Fibroblast of the aortic adventitia (primary cell): ENCODE measurements at regions not wholly inside any gene's neighbourhood (a gene's known extent, or its start where the extent isn't known, plus 50 kb on each side); places are given as distances from the start of the nearest gene placed in this dataset.

Source experiments
- DNase-seq: peaks from one replicate; pipeline ENCODE4 v3.0.0-alpha.2; 2010; ENCODE audit warnings: low read depth
- H3K4me3 ChIP-seq: 2 replicates; pipeline ENCODE4 v1.5.1; 2011; ENCODE audit warnings: low read depth, mild to moderate bottlenecking, control low read depth, low read length, moderate library complexity
- TF ChIP-seq, protein P1 (sequence below): IDR thresholded peaks from 2 replicates; pipeline ENCODE4 v1.5.1; 2011; ENCODE audit warnings: mild to moderate bottlenecking, low read length, control low read depth, inconsistent platforms; ENCODE audit not compliant: insufficient read depth

DNA sequence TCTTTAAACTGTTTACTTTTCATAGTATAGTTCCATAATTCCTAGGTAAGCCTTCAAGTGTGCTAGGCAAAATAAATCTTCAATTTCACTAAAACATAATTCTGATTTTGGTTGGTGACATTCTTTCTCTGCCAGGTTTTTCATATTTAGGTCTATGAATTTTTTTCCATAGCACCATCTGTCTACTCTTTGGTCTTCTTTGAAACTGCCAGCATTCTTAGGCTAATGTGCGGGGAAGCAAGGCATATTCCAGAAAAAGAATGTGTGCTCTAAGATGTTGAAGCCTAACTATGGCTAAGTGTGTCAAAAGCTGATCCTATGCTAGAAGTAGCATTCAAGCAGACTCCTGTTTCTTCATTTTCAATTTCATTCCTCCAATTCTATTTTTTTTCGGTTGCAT lies 213.9 kb upstream of the C11orf87 start:
- DNase-seq = no peak
- no peak overlapping the region for H3K4me3 ChIP-seq
- TF ChIP-seq, protein P1, sequence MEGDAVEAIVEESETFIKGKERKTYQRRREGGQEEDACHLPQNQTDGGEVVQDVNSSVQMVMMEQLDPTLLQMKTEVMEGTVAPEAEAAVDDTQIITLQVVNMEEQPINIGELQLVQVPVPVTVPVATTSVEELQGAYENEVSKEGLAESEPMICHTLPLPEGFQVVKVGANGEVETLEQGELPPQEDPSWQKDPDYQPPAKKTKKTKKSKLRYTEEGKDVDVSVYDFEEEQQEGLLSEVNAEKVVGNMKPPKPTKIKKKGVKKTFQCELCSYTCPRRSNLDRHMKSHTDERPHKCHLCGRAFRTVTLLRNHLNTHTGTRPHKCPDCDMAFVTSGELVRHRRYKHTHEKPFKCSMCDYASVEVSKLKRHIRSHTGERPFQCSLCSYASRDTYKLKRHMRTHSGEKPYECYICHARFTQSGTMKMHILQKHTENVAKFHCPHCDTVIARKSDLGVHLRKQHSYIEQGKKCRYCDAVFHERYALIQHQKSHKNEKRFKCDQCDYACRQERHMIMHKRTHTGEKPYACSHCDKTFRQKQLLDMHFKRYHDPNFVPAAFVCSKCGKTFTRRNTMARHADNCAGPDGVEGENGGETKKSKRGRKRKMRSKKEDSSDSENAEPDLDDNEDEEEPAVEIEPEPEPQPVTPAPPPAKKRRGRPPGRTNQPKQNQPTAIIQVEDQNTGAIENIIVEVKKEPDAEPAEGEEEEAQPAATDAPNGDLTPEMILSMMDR = no peak

DNA sequence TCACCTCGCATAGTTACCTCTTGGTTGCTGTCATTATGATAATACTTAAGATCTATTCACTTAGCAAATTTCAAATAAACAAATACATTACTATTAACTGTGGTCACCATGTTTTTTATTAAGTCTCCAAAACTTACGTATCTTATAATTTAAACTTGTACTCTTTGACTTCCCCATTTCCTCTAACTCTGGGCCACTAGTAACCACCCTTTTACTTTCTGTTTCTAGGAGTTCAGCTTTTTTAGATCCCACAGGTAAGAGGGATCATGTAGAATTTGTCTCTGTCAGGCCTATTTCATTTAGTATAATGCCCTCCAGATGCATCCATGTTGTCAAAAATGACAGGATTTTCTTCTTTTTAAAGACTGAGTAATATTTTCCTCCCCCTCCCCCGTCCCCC lies 212.4 kb upstream of the C11orf87 start:
- no peak overlapping the region for H3K4me3 ChIP-seq

DNA sequence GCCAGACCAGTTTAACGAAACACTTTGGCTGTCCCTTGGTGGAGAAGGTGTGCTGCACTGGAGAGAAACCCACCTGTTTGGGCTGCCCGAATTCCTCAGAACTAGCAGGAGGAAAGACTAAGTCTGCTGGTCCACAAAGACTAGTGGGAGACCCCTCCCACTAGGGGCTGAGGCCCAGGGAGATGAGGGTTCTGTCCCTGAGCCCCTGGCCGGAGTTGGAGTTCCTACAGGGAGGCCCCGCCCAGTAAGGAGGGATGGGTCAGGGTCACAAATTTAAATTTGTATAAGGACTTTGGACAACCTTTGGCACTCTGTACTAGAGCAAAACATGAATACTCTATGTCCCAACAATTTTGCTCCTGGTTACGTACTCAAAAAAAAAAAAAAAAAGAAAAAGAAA lies 200.8 kb upstream of the C11orf87 start:
- TF ChIP-seq, protein P1 = no peak
- no peak overlapping the region for H3K4me3 ChIP-seq
- no peak for DNase-seq

More for the DNA sequence above, 212.4 kb upstream of the C11orf87 start:
- no peak for DNase-seq
- TF ChIP-seq, protein P1 = no peak

DNA sequence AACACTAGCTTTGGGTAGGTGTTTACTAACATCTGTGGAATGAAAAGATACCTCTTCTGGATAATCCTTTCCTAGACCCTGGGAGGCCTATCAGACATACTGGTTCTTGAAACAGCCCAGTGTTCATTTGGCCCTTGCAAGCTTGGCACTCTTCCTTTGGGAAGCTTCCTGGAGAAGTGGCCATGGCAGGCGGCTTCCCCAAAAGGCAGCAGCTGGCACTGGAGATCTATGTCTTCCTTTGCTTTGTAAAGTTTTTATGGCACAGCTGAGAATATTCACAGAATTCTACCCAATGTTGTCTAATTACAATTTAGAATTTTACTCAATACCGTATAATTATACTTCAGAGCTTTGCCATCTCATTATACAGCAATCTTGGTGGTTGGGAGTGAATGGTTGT lies 199.2 kb upstream of the C11orf87 start:
- TF ChIP-seq, protein P1 = no peak
- no peak for DNase-seq
- no peak overlapping the region for H3K4me3 ChIP-seq

DNA sequence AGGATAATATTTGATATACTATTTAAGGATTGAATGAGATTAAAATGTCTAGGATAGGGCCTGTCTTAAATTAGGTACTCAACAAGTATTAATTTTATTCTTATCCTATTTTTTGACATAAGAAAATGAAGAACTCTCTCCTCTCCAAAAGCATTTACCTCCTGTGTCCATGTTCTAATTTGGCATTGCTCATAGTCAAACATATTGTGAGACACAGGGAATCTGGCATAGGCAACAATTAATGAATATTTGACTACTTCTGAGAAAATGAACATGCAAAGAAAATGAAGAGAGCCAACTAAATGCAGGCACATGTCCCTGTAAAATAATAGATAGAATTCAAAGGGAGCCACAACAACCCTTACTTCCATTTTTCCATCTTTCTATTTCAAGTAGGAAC lies 198.5 kb upstream of the C11orf87 start:
- TF ChIP-seq, protein P1 = no peak
- no peak for DNase-seq
- no peak overlapping the region for H3K4me3 ChIP-seq

DNA sequence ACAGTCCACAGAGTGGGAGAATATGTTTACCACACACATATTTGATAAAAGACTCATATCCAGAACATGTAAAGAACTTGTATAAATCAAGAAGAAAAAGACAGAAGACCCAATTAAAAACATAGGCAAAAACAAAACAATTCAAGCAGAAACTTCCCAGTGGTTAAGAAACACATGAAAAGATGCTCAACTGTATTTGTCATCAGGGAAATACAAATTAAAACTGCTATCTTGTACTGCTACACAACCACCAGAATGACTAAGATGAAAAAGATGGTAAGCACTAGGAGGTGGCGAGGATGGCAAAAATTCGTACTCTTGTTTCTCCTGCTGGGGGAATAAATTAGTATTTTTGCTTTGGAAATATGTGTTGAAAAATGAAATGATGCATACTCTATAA lies 192.3 kb upstream of the C11orf87 start:
- DNase-seq = no peak
- no peak overlapping the region for H3K4me3 ChIP-seq
- TF ChIP-seq, protein P1 = no peak

DNA sequence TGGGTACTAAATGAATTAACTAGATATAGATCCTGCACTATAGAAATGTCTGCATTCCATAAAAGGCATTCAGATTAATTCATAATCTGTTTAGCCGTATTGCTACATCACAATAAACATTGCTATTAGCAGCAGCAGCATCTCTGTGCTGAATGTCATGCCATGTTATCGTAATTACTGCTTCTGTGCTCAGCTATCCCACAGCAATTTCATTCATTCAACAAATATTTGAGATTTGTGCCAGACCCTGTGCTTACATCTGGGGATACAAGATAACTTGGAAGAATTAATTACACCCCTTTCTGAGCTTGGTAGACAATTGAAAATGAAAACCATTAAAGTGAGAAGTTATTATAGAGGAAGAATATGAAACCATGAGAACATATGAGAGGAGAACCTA lies 185.8 kb upstream of the C11orf87 start:
- DNase-seq = peak; percentile 12
- TF ChIP-seq, protein P1 = no peak
- H3K4me3 ChIP-seq = no peak overlapping the region
